ENCODE measurements at regions not wholly inside any gene's neighbourhood (a gene's known extent, or its start where the extent isn't known, plus 50 kb on each side); places are given as distances from the start of the nearest gene placed in this dataset.
A peak's percentile ranks its signal among the peaks of the same experiment; 100 is the strongest.

GRCh38 chr2:239826376-239826775 is 198.8 kb downstream of the NDUFA10 start:
- H3K4me1 Mint-ChIP-seq (ENCODE audit: unreplicated experiment) = peaks cover 39% of the 10 kb centered on the region
- TF ChIP-seq, protein P1, sequence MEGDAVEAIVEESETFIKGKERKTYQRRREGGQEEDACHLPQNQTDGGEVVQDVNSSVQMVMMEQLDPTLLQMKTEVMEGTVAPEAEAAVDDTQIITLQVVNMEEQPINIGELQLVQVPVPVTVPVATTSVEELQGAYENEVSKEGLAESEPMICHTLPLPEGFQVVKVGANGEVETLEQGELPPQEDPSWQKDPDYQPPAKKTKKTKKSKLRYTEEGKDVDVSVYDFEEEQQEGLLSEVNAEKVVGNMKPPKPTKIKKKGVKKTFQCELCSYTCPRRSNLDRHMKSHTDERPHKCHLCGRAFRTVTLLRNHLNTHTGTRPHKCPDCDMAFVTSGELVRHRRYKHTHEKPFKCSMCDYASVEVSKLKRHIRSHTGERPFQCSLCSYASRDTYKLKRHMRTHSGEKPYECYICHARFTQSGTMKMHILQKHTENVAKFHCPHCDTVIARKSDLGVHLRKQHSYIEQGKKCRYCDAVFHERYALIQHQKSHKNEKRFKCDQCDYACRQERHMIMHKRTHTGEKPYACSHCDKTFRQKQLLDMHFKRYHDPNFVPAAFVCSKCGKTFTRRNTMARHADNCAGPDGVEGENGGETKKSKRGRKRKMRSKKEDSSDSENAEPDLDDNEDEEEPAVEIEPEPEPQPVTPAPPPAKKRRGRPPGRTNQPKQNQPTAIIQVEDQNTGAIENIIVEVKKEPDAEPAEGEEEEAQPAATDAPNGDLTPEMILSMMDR (IDR thresholded peaks at IDR 0.05; ENCODE audit: unreplicated experiment) = no peak
- H3K27ac Mint-ChIP-seq (ENCODE audit: unreplicated experiment) = no peak overlapping the region
- no peak overlapping the region for H3K4me3 Mint-ChIP-seq (ENCODE audit: unreplicated experiment)
- H3K36me3 Mint-ChIP-seq (ENCODE audit: low read depth, unreplicated experiment) = peaks cover 5% of the 10 kb centered on the region
- no peaks in the 10 kb centered on the region for H3K9me3 Mint-ChIP-seq (ENCODE audit: unreplicated experiment)
- H3K27me3 Mint-ChIP-seq (ENCODE audit: unreplicated experiment) = peaks cover 10% of the 10 kb centered on the region
- DNase-seq (ENCODE audit: low spot score) = no peak

DNA sequence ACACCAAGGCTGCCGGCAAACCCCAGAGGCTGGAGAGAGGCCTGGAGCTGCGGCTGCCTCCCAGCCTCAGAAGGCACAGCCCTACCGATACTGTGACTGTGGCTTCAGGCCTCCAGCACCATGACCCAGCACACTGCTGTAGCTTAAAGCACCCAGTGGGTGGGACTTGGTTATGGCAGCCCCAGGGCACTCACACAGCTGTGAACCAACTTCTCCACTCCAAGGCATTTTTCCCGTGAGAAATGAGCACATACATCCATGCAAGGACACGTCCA is 199.5 kb downstream of the NDUFA10 start:
- peaks cover 5% of the 10 kb centered on the region for H3K36me3 Mint-ChIP-seq (ENCODE audit: low read depth, unreplicated experiment)
- H3K4me3 Mint-ChIP-seq (ENCODE audit: unreplicated experiment) = no peak overlapping the region
- H3K9me3 Mint-ChIP-seq (ENCODE audit: unreplicated experiment) = no peaks in the 10 kb centered on the region
- H3K27me3 Mint-ChIP-seq (ENCODE audit: unreplicated experiment) = peaks cover 13% of the 10 kb centered on the region
- DNase-seq (ENCODE audit: low spot score) = no peak
- TF ChIP-seq, protein P1 (IDR thresholded peaks at IDR 0.05; ENCODE audit: unreplicated experiment) = no peak
- no peak overlapping the region for H3K27ac Mint-ChIP-seq (ENCODE audit: unreplicated experiment)
- H3K4me1 Mint-ChIP-seq (ENCODE audit: unreplicated experiment) = peaks cover 31% of the 10 kb centered on the region

DNA sequence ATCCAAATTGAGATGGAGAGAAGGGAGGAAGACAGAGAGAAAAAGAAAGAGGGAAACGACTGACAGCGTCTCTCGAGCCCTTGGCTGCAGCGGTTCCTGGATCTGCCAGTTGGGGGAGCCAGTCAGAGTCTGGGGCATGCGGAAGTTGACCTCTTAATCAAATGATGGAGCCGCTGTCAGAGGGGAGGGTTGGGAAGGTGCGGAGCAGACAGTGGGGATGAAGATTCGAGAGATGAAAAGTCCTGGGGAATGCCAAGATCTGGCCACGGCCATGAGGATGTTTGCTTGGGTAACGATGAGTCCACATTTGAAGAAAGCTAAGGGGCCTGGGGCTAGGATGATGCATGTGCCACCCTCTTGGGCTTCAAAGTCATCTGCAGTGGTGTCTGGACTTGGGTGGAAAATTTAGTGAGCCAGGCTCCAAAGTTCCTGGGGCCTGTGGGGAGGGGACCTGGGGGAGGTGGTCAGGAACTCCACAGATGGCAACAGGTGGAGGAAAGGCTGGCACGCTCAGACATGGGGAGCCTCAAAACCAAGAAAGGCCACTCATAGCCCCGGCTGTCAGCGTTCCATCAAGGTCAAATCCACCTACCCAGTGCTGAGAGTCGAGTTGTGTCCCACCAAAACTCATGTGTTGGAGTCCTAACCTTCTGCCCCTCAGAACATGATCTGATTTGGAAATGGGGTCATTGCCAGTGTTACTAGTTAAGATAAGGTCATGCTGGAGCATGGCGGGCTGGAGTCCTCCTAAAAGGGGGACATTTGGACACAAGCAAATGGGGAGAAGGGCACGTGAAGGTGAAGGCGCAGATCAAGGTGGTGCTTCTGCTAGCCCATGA is 200.1 kb downstream of the NDUFA10 start:
- no peaks in the 10 kb centered on the region for H3K9me3 Mint-ChIP-seq (ENCODE audit: unreplicated experiment)

DNA sequence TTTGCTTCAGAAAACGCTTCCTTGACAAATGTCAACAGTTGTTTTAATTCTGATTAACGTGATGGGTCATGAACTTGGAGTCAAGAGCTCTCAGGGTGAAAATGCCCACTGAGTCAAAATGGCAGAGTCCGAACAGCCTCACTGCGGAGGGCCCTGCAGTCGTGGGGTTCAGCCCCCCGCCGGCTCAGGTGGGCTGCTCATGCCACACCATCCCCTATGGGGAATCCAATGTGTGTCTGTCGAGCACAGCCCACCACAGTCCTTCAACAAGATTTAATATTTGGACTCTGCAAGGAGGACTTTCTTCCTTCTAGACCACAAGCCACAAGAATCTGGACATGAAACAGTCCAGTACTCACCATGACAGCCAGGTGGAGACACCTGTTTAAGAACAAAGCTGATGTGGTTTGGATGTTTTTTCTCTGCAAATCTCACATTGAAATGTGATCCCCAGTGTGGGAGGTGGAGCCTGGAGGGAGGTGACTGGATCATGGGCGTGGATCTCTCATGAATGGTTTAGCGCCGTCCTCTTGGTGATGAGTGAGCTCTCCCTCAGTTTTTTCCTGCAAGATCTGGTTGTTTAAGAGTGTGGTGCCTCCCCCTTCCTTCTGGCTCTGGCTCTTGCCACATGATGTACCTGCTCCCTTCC is 201.0 kb downstream of the NDUFA10 start:
- Mint-ChIP-seq H3K27ac (ENCODE audit: unreplicated experiment) (peak overlapping the region; percentile 11), H3K27me3 (ENCODE audit: unreplicated experiment) (peaks cover 14% of the 10 kb centered on the region), H3K9me3 (ENCODE audit: unreplicated experiment) (no peaks in the 10 kb centered on the region), H3K4me3 (ENCODE audit: unreplicated experiment) (no peak overlapping the region), H3K36me3 (ENCODE audit: low read depth, unreplicated experiment) (no peaks in the 10 kb centered on the region), H3K4me1 (ENCODE audit: unreplicated experiment) (peaks cover 17% of the 10 kb centered on the region)
- TF ChIP-seq, protein P1 (IDR thresholded peaks at IDR 0.05; ENCODE audit: unreplicated experiment) = peak; percentile 70
- DNase-seq (ENCODE audit: low spot score) = peak; percentile 45

More for the DNA sequence above, 200.1 kb downstream of the NDUFA10 start:
- H3K4me1 Mint-ChIP-seq (ENCODE audit: unreplicated experiment) = peaks cover 27% of the 10 kb centered on the region
- peaks cover 5% of the 10 kb centered on the region for H3K36me3 Mint-ChIP-seq (ENCODE audit: low read depth, unreplicated experiment)
- TF ChIP-seq, protein P1 (IDR thresholded peaks at IDR 0.05; ENCODE audit: unreplicated experiment) = no peak
- peak overlapping the region; percentile 11 for H3K27ac Mint-ChIP-seq (ENCODE audit: unreplicated experiment)
- DNase-seq (ENCODE audit: low spot score) = no peak
- H3K4me3 Mint-ChIP-seq (ENCODE audit: unreplicated experiment) = no peak overlapping the region
- peaks cover 18% of the 10 kb centered on the region for H3K27me3 Mint-ChIP-seq (ENCODE audit: unreplicated experiment)

All from endothelial cell (in vitro differentiated cells).